H1 (cell line): ENCODE measurements at regions not wholly inside any gene's neighbourhood (a gene's known extent, or its start where the extent isn't known, plus 50 kb on each side); places are given as distances from the start of the nearest gene placed in this dataset.

ENCODE experiments used
- CTCF ChIA-PET: fragments of 300-600 bp; sonication (Branson Sonifier 250); formaldehyde crosslinking; loops from one replicate; lab custom pipeline; 2021; ENCODE audit not compliant: partially characterized antibody; lab: Charles Lee
- POLR2A ChIA-PET: fragments of 300-600 bp; sonication (Branson Sonifier 250); formaldehyde crosslinking; loops from one replicate; lab custom pipeline; 2021; ENCODE audit warnings: inconsistent platforms; ENCODE audit not compliant: partially characterized antibody; lab: Charles Lee
- DNase-seq, 2 experiments: peaks; one replicate each; pipeline versions ENCODE4 v3.0.0 to v3.0.0-alpha.2; 2010 to 2022; ENCODE audit warnings: low spot score in 2 of 2, low read depth in 1 of 2, mixed read lengths in 1 of 2
- FAIRE-seq: peaks from 2 replicates; lab custom pipeline; 2011; peaks lifted over from hg19 to GRCh38; lab: Jason Lieb, UNC
- H2AFZ ChIP-seq: 2 replicates; pipeline ENCODE4 v1.8.1; 2012; ENCODE audit warnings: low read length, inconsistent platforms
- H2AK5ac ChIP-seq: 2 replicates; pipeline ENCODE4 v1.6.1; 2013; ENCODE audit warnings: low read depth, low read length
- H2BK120ac ChIP-seq: replicated peaks from 2 replicates; pipeline ENCODE3; 2013; ENCODE audit warnings: low read depth, low read length, inconsistent platforms
- H2BK12ac ChIP-seq: 2 replicates; pipeline ENCODE4 v1.6.1; 2013; ENCODE audit warnings: low read depth, low read length
- H2BK15ac ChIP-seq: 2 replicates; pipeline ENCODE4 v1.6.1; 2013; ENCODE audit warnings: low read length
- H2BK20ac ChIP-seq: 2 replicates; pipeline ENCODE4 v1.6.1; 2013; ENCODE audit warnings: low read length
- H2BK5ac ChIP-seq: 2 replicates; pipeline ENCODE4 v1.6.1; 2013; ENCODE audit warnings: low read depth, low read length
- H3K14ac ChIP-seq: 2 replicates; pipeline ENCODE4 v1.6.1; 2013; ENCODE audit warnings: inconsistent platforms; ENCODE audit not compliant: insufficient read length
- H3K18ac ChIP-seq: 2 replicates; pipeline ENCODE4 v1.6.1; 2013; ENCODE audit warnings: low read length; ENCODE audit errors: extremely low read depth
- H3K23ac ChIP-seq: 2 replicates; pipeline ENCODE4 v1.6.1; 2013; ENCODE audit warnings: inconsistent platforms; ENCODE audit not compliant: insufficient read length
- H3K23me2 ChIP-seq: 2 replicates; pipeline ENCODE4 v1.6.1; 2013; ENCODE audit warnings: low read depth, low read length
- H3K27ac ChIP-seq: 2 replicates; pipeline ENCODE4 v1.6.1; 2011; ENCODE audit warnings: low read depth, low read length, inconsistent platforms
- H3K27me3 ChIP-seq, 4 experiments: replicated peaks in 1 of 4; 1 replicate in 1 of 4; 2 replicates in 3 of 4; pipeline versions ENCODE4 v1.6.1 to v1.8.1; 2011 to 2013; ENCODE audit warnings: low read length in 3 of 4, mild to moderate bottlenecking in 3 of 4, inconsistent platforms in 2 of 4, mixed read lengths in 2 of 4, moderate library complexity in 1 of 4; ENCODE audit not compliant: control insufficient read depth in 3 of 4, insufficient read depth in 3 of 4; ENCODE audit errors: extremely low read depth in 1 of 4
- H3K36me3 ChIP-seq, 4 experiments: 2 replicates each; pipeline versions ENCODE4 v1.6.1 to v1.8.1; 2011 to 2013; ENCODE audit warnings: mild to moderate bottlenecking in 4 of 4, low read length in 3 of 4, moderate library complexity in 2 of 4, control low read depth in 1 of 4, inconsistent platforms in 1 of 4; ENCODE audit not compliant: insufficient read depth in 4 of 4, control insufficient read depth in 2 of 4
- H3K4ac ChIP-seq: replicated peaks from 2 replicates; pipeline ENCODE3; 2013; ENCODE audit warnings: low read length, low read depth, mixed read lengths, inconsistent platforms; ENCODE audit not compliant: insufficient read length
- H3K4me1 ChIP-seq, 4 experiments: replicated peaks in 1 of 4; 1 replicate in 1 of 4; 2 replicates in 3 of 4; pipeline versions ENCODE4 v1.6.1 to v1.8.1; 2011 to 2013; ENCODE audit warnings: low read length in 3 of 4, inconsistent platforms in 2 of 4, mixed read lengths in 1 of 4; ENCODE audit not compliant: insufficient read depth in 4 of 4, control insufficient read depth in 3 of 4
- H3K4me2 ChIP-seq, 2 experiments: 2 replicates each; pipeline versions ENCODE4 v1.6.1 to v1.8.1; 2011 to 2013; ENCODE audit warnings: low read depth in 2 of 2, low read length in 2 of 2, control low read depth in 1 of 2, inconsistent platforms in 1 of 2, mild to moderate bottlenecking in 1 of 2; ENCODE audit not compliant: insufficient read depth in 1 of 2
- H3K4me3 ChIP-seq, 4 experiments: fragments of 200-600, 300-600 bp in 1 of 4; sonication (generic), shearing (Covaris generic), sonication (Bioruptor Twin) in 1 of 4; 2 replicates each; pipeline versions ENCODE4 v1.5.1 to v1.8.1; 2011 to 2016; ENCODE audit warnings: low read length in 4 of 4, low read depth in 3 of 4, control low read depth in 2 of 4, inconsistent platforms in 2 of 4, mild to moderate bottlenecking in 2 of 4, mixed read lengths in 1 of 4, moderate library complexity in 1 of 4; ENCODE audit not compliant: insufficient read depth in 2 of 4; ENCODE audit errors: extremely low read depth in 1 of 4
- H3K56ac ChIP-seq: replicated peaks from 2 replicates; pipeline ENCODE3; 2013; ENCODE audit warnings: low read depth, mild to moderate bottlenecking, mixed read lengths, low read length, inconsistent platforms; ENCODE audit not compliant: insufficient read length
- H3K79me1 ChIP-seq: 2 replicates; pipeline ENCODE4 v1.6.1; 2013; ENCODE audit warnings: low read depth, low read length, control low read depth
- H3K79me2 ChIP-seq, 2 experiments: 2 replicates each; pipeline versions ENCODE4 v1.6.1 to v1.8.1; 2012 to 2013; ENCODE audit warnings: low read length in 2 of 2, mild to moderate bottlenecking in 2 of 2, inconsistent platforms in 1 of 2; ENCODE audit not compliant: insufficient read depth in 2 of 2, control insufficient read depth in 1 of 2
- H3K9ac ChIP-seq, 4 experiments: replicated peaks in 1 of 4; 1 replicate in 1 of 4; 2 replicates in 3 of 4; pipeline versions ENCODE4 v1.6.1 to v1.8.1; 2011 to 2013; ENCODE audit warnings: low read depth in 3 of 4, low read length in 3 of 4, control low read depth in 2 of 4, mild to moderate bottlenecking in 2 of 4, moderate library complexity in 2 of 4, inconsistent platforms in 1 of 4; ENCODE audit errors: extremely low read depth in 1 of 4
- H3K9me3 ChIP-seq, 2 experiments: 2 replicates each; pipeline versions ENCODE4 v1.6.1 to v1.8.1; 2012 to 2013; ENCODE audit warnings: mild to moderate bottlenecking in 2 of 2, moderate library complexity in 2 of 2, control low read depth in 1 of 2, inconsistent platforms in 1 of 2, low read depth in 1 of 2, low read length in 1 of 2, mixed read lengths in 1 of 2; ENCODE audit not compliant: insufficient read depth in 2 of 2
- H4K20me1 ChIP-seq, 2 experiments: replicated peaks in 1 of 2; 2 replicates each; pipeline versions ENCODE3 to v1.8.1; 2011 to 2013; ENCODE audit warnings: inconsistent platforms in 2 of 2, low read length in 2 of 2, mild to moderate bottlenecking in 1 of 2; ENCODE audit not compliant: insufficient read depth in 2 of 2, control insufficient read depth in 1 of 2
- H4K5ac ChIP-seq: 2 replicates; pipeline ENCODE4 v1.6.1; 2013; ENCODE audit warnings: low read length, low read depth, mixed read lengths, inconsistent platforms; ENCODE audit not compliant: insufficient read length
- H4K8ac ChIP-seq: 2 replicates; pipeline ENCODE4 v1.8.0; 2013; ENCODE audit warnings: mild to moderate bottlenecking, moderate library complexity, low read length, inconsistent platforms; ENCODE audit not compliant: insufficient read depth; ENCODE audit errors: extremely low read depth
- H4K91ac ChIP-seq: replicated peaks from 2 replicates; pipeline ENCODE3; 2013; ENCODE audit warnings: low read length, mixed read lengths, inconsistent platforms; ENCODE audit not compliant: insufficient read length
- CBX5 ChIP-seq: fragments of 300-800, 300-1000 bp; sonication (generic); IDR thresholded peaks from 2 replicates; pipeline ENCODE4 v1.7.1; 2016; ENCODE audit warnings: antibody characterized with exemption, low read length, low read depth
- CBX8 ChIP-seq: fragments of 300-800, 300-1000 bp; sonication (generic); IDR thresholded peaks from 2 replicates; pipeline ENCODE4 v1.7.1; 2016; ENCODE audit warnings: low read depth, low read length, borderline replicate concordance
- JUN ChIP-seq: IDR thresholded peaks from 2 replicates; pipeline ENCODE4 v1.6.1; 2011; ENCODE audit warnings: low read depth, mild to moderate bottlenecking, improper control_type of control experiment, low read length
- KDM4A ChIP-seq: IDR thresholded peaks from one replicate; pipeline ENCODE4 v1.7.1; 2012; ENCODE audit warnings: low read depth, mild to moderate bottlenecking, moderate library complexity, low read length, inconsistent platforms; ENCODE audit not compliant: severe bottlenecking
- KDM5A ChIP-seq: fragments of 200-600 bp; IDR thresholded peaks from 2 replicates; pipeline ENCODE4 v1.7.1; 2012; ENCODE audit warnings: mild to moderate bottlenecking, low read length, inconsistent platforms, mixed read lengths
- NRF1 ChIP-seq: IDR thresholded peaks from 2 replicates; pipeline ENCODE4 v1.6.1; 2011; ENCODE audit warnings: mild to moderate bottlenecking, low read depth, low read length, improper control_type of control experiment
- POLR2A ChIP-seq, 2 experiments: IDR thresholded peaks; 1 replicate in 1 of 2; 2 replicates in 1 of 2; pipeline ENCODE4 v1.6.1; 2011; ENCODE audit warnings: low read depth in 2 of 2, low read length in 2 of 2, mild to moderate bottlenecking in 2 of 2; ENCODE audit errors: control extremely low read depth in 1 of 2
- POLR2AphosphoS5 ChIP-seq: IDR thresholded peaks from 2 replicates; pipeline ENCODE4 v1.6.1; 2011; ENCODE audit warnings: low read depth, low read length
- RNF2 ChIP-seq: fragments of 200-900, 300-1000 bp; sonication (generic); IDR thresholded peaks from 2 replicates; pipeline ENCODE4 v1.7.1; 2016; ENCODE audit warnings: borderline replicate concordance, low read depth, mild to moderate bottlenecking, antibody characterized with exemption, low read length; ENCODE audit not compliant: poor library complexity, severe bottlenecking; ENCODE audit errors: missing control alignments
- SIRT6 ChIP-seq: IDR thresholded peaks from one replicate; pipeline ENCODE4 v1.7.1; 2012; ENCODE audit warnings: low read length, inconsistent platforms
- USF2 ChIP-seq: IDR thresholded peaks from 2 replicates; pipeline ENCODE4 v1.6.1; 2011; ENCODE audit warnings: low read length, improper control_type of control experiment
- WGBS, 2 experiments: shearing (Covaris generic) in 1 of 2; methylation state at CpG; one replicate each; pipeline versions ENCODE4 v1.1.6 to v1.1.7; 2013 to 2015; ENCODE audit warnings: low lambda C conversion rate in 2 of 2, mixed read lengths in 2 of 2, inconsistent platforms in 1 of 2, low coverage in 1 of 2, missing lambda C conversion rate in 1 of 2; ENCODE audit not compliant: insufficient replicate concordance in 2 of 2, insufficient coverage in 1 of 2, insufficient read length in 1 of 2; ENCODE audit errors: extremely low coverage in 1 of 2, missing lambda C conversion rate in 1 of 2; 5-methylcytosine and 5-hydroxymethylcytosine counted together
- TF ChIP-seq, protein P1 (sequence below), 3 experiments: IDR thresholded peaks; 1 replicate in 2 of 3; 2 replicates in 1 of 3; pipeline versions ENCODE4 v1.5.1 to v1.6.1; 2011; ENCODE audit warnings: low read length in 3 of 3, mild to moderate bottlenecking in 3 of 3, inconsistent platforms in 2 of 3, low read depth in 1 of 3, moderate library complexity in 1 of 3; ENCODE audit not compliant: insufficient read depth in 1 of 3; ENCODE audit errors: control extremely low read depth in 1 of 3

DNA sequence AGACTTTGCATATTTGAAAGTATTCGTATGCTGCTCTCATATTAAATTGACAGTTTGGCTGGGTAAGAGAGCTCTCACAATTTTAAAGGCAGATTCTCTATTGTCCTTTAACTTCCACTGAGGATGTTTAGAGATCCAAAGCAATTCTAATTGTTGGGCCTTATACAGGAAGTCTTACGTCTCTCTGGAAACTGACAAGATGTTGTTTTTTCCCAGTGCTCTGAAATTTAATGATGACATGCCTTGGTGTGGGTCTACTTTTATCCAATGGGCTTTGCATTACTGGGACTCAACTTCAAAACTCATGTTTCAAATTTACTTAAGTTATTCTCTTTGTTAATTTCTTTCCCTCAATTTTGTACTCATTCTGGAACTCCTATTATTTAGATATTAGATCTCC lies 191.5 kb downstream of the SNX18 start:
- WGBS, 2 experiments = 86% methylated on average over 2 of the region's 2 CpGs; no CpG with 5 or more reads in 1 of the 2 experiments
- Histone ChIP-seq H3K79me2 (no peaks in the 10 kb centered on the region), H3K4me3 (no peak overlapping the region), H2BK5ac (no peak overlapping the region), H2BK120ac (no peak overlapping the region), H3K23me2 (no peaks in the 10 kb centered on the region), H3K27ac (no peak overlapping the region), H3K18ac (no peak overlapping the region), H4K5ac (no peak overlapping the region), H3K36me3 (no peaks in the 10 kb centered on the region), H4K91ac (no peak overlapping the region), H3K4me2 (no peak overlapping the region), H3K4me1 (no peaks in the 10 kb centered on the region), H4K20me1 (no peaks in the 10 kb centered on the region), H2AK5ac (no peak overlapping the region), H3K14ac (no peak overlapping the region), H3K79me1 (no peaks in the 10 kb centered on the region), H3K56ac (no peak overlapping the region), H3K9ac (no peak overlapping the region), H2BK12ac (no peak overlapping the region), H4K8ac (no peak overlapping the region), H3K4ac (no peak overlapping the region), H2AFZ (no peak overlapping the region), H2BK15ac (no peak overlapping the region), H3K27me3 (no peaks in the 10 kb centered on the region), H3K23ac (no peak overlapping the region), H3K9me3 (no peaks in the 10 kb centered on the region), H2BK20ac (no peak overlapping the region)
- no peak for DNase-seq
- ChIA-PET POLR2A (no interaction called here), CTCF (no interaction called here)
- no peak for FAIRE-seq
- TF ChIP-seq CBX5 (no peak), POLR2A (IDR thresholded peaks at IDR 0.05; ENCODE audit: control extremely low read depth in 1 of 2, low read depth in 2 of 2, low read length in 2 of 2) (no peak), USF2 (no peak), CBX8 (no peak), RNF2 (no peak), KDM5A (no peak), POLR2AphosphoS5 (no peak), SIRT6 (no peak), JUN (no peak), NRF1 (no peak), KDM4A (no peak)
- TF ChIP-seq, protein P1, sequence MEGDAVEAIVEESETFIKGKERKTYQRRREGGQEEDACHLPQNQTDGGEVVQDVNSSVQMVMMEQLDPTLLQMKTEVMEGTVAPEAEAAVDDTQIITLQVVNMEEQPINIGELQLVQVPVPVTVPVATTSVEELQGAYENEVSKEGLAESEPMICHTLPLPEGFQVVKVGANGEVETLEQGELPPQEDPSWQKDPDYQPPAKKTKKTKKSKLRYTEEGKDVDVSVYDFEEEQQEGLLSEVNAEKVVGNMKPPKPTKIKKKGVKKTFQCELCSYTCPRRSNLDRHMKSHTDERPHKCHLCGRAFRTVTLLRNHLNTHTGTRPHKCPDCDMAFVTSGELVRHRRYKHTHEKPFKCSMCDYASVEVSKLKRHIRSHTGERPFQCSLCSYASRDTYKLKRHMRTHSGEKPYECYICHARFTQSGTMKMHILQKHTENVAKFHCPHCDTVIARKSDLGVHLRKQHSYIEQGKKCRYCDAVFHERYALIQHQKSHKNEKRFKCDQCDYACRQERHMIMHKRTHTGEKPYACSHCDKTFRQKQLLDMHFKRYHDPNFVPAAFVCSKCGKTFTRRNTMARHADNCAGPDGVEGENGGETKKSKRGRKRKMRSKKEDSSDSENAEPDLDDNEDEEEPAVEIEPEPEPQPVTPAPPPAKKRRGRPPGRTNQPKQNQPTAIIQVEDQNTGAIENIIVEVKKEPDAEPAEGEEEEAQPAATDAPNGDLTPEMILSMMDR (IDR thresholded peaks at IDR 0.05; ENCODE audit: control extremely low read depth in 1 of 3, insufficient read depth in 1 of 3, low read depth in 1 of 3, low read length in 3 of 3) = no peak
